HG03378 (cell line): ENCODE measurements at regions not wholly inside any gene's neighbourhood (a gene's known extent, or its start where the extent isn't known, plus 50 kb on each side); places are given as distances from the start of the nearest gene placed in this dataset.
A peak's percentile ranks its signal among the peaks of the same experiment; 100 is the strongest.

Source experiments
- ATAC-seq: cut with Tn5 transposase; IDR thresholded peaks from one replicate; pipeline ENCODE4 v1.9.1; 2021; ENCODE audit warnings: mild to moderate bottlenecking, moderate library complexity; ENCODE audit not compliant: unreplicated experiment

DNA sequence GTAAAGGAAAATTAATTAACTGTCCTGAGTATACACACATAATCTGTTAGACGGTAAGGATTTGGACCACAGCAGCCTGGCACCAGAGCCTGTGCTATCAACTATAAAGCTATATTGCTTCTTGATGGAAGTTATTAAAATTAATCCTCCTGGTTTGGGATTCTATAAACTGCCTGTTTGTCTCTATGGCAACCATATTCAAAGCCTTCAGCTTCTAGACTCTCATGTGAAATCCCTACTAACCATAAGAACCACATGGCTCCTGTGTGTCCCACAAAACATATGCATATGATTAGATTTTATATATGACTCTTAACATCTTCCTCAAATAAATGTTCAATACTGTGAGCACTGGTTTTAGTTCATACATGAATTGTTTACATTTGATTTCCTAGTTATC is 380.8 kb downstream of the ANKRD50 start:
- no peak for ATAC-seq

DNA sequence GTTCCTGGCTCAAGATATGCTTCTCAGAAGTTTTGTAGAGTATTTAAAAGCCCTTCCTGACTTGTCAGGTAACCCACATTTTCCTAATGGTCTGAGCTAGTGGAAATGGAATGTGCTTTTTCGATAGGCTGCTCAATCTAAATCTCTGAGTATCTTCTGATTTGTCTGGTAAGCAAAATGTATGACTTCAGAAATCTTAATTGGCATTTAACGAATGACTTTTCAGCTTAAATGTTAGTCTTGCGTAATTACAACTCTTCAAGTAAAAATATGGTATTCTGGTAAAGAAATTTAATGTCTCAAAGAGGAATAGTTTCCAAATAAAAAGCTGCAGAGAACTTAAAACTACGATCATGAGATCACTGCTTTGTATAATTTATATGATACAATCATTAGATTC is 379.1 kb downstream of the ANKRD50 start:
- no peak for ATAC-seq

DNA sequence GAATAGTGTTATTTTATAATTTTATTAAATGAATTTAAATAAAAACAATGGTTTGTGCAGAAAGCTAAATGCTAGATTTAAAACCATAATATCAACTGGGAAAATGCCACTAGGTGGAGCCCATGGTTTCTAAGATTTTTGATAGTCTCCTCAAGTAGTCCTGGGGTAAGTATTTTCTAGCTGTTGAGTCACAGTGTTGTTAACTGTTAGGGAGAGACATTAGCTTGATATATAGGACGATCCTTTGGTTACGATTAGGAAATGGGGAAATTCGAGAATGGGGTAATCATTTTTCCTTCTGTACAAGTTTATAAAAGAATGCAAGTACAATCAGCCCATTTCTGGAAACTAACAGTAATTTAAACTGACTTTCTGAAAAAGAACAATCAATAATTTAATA is 378.4 kb downstream of the ANKRD50 start:
- peak; percentile 63 for ATAC-seq

DNA sequence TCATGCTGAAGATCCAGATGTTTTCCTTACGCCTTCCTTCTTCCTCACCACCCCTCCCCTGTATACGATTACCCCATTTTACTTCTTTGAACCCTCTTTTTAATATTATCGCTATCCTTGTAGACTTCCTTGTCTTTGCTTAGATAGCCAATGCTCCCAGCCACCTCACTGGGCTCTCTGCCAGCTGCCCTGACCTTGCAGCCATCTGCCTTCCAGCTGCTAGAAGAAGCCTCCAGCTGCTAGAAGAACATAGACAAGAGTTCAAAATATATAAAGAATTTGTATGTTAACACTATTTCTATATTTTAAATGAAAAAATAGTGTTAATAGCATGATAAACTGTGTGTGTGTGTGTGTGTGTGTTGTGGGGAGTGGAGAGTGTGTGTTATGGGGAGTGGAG is 374.7 kb downstream of the ANKRD50 start:
- ATAC-seq = no peak

DNA sequence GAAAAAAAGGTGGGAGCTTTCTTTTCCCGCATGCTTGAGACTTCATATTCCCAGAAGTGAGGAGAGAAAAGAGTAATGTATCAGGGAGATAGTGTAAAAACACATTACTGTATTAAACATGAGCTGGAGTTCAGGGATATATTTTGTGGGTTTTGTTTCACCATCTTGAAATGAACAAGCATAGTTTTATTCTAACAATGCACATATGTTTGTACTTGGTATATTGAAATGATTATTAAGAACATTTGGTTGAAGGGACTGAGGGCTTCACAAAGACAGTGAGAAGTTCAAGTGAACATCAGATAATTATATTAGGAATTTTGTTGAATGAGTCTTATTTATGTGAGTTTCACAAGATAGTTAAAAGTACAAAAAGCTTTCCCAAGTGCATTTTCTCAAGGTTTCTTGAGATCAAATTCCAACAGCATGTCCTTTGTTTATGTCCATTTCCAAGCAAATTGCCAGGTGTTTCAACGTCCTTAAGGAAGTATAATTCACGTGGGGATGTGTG is 368.8 kb downstream of the ANKRD50 start:
- no peak for ATAC-seq

DNA sequence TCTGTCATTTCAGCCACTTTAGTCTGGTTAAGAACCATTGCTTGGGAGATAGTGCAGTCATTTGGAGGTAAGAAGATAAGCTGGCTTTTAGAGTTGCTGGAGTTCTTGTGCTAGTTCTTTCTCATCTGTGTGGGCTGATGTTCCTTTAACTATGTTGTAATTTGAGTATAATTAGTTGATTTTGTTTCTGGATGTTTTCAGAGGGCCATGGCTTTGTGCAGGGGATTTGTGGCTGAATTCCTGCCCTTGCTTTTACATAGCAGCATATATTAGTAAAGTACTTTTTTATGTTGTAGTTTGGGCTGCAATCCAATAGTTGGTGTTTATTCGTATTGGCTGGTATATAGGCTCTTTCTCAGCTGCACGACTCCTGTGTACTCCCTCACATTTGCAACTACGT is 339.6 kb downstream of the ANKRD50 start:
- no peak for ATAC-seq

DNA sequence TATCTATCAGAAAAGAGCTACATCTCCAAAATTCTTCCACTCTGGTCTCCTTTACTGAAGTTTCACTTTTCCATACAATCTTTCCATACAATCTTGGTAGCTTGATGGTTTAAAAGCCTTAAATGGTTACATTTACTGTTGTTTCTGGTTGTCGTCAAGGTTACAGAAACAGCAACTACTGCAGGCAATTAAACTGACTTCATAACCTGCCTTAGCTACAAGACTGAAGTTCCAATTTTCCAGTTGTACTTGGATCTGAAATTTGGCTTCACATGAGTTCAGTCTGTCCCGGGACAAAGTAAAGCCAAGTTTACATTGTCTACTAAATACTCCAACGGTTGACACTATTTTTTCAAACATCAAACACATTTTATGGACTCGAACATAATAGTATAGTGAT is 326.4 kb downstream of the ANKRD50 start:
- ATAC-seq = no peak

DNA sequence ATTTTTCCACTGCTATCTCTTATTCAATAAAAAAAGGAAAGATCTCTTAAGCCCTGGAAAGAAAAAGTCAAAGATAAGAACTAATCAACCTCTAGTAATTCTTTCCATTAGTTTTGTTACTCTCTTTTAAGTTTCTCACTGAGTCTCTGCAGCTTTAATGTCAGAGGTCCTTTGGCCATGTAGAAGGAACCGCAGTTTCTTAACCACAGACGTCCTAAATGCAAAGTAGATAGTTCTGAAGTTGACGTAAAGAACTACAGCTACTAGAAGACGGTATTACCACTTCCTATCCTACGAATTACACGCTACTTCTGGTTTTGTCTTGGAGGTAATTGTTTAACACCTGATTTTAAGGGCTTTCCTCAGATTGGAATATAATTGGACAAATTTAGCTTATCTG is 325.9 kb downstream of the ANKRD50 start:
- ATAC-seq = no peak

DNA sequence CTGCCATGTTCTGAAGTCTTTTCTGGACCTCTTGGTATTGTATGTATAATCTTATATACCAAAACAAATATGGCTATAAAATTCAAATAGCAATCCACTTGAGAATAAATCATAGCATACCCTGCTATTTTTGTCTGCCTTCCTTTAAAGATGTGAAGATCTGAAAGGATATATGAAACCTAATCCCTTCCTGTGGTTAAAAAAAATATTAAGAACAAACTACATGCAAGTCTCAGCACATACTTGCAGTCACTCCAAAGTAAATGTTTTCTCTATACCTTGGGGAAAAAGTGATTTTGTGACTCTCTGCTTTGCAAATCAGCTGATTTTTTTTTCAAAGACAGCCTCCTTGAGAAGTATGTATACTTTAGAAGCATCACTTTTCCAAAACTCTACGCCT is 322.9 kb downstream of the ANKRD50 start:
- ATAC-seq = no peak

DNA sequence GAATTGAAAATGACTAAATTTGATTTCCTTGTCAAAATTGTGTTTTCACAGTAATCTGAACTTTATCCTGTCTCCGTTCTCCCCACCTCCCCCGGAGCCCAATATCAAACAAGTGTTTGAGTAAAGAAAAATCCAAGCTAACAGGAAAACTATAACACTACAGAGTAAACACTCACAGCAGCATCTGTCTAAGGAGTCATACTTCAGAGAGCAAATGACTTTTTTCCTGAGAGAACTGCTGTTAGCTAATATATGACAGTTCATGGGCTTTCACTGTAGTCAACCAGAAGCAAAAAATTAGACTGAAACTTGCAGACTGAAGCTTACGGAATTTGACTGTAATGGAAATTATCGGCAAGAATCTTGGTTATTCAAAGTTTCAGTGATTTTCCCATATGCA is 321.7 kb downstream of the ANKRD50 start:
- no peak for ATAC-seq

DNA sequence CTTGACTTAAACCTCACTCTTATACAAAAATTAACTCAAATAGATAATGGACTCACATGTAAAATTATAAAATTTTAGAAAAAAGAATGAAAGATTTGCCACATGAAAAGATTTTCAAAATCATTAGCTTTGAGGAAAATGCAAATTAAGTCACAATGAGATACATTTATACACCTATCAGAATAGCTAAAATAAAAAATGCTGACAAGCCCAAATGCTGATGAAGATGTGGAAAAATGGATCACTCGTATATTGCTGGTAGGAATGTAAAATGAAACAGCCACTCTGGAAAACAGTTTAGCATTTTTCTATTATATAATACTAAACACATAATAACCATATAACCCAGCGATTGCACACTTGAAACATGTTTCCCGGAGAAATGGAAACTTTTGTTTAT is 316.2 kb downstream of the ANKRD50 start:
- no peak for ATAC-seq

DNA sequence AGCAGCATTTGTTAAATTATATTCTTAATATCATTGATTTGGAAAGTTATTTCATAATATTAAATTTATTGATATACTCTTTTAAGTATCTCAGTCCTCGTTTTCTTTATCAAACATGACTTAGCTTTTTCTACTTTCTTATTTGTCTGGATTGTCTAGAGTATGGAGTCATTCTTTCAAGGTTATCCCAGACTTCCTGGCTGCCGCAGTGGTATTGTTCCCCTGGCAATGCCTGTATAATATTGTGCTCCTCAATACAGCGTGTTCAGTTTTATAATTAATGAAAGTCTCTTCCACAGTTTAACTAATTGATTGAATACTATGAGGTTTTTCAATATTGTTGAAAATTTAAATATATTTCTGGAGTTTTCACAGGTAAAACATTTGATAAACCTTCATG is 310.9 kb downstream of the ANKRD50 start:
- ATAC-seq = no peak

DNA sequence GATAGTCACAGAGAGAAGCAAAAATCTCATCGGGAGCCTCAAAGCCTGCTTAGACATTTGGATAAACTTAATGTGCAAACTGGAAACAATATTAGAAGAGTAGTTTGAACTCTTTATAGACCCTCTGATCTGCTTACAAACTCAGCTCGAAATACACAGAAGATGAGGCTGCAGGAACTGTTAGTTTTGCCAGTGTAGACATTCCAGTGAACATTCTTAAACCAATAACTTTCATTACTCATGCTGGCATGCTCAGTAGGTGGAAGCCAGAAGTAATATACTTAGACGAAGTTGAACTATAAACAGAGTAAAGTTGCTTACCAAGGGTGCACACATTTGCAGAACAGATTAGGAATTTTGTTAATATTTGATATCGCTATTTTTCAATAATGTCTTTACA is 303.5 kb downstream of the ANKRD50 start:
- ATAC-seq = no peak

DNA sequence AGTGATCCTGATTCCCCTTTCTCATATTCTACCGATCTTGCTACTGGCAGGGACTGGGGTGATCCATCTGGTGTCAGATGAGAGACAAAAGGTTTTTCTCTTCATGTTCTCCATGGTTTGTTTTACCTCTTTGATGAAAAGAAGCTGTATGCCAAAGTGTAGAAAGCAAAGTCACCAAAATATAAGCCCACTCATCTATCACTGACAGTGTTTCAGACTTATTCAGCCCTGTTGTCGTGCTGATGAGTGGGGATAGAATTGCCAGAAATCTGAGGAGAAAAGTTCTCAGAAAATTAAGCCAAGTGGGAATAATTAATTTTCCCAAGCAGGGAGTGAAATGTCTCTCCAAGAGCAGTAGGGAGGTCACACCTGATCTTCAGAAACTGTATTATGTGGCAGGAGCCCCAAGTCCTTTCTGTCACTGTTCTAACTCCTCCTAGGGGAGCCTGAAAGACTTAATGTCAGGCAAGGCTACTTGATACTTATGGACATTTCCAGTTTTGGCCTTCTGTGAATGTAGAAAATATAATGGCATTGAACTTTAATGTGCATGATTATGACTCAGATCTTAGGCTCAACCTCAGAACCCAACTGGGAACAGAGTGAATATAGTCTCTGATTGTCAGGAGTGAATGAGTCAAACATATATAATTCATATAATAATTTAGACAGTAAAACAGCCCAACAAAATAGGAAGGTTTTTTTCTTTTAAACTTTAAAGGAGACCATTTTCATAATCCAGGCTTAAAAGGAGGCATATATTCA is 298.1 kb downstream of the ANKRD50 start:
- no peak for ATAC-seq

DNA sequence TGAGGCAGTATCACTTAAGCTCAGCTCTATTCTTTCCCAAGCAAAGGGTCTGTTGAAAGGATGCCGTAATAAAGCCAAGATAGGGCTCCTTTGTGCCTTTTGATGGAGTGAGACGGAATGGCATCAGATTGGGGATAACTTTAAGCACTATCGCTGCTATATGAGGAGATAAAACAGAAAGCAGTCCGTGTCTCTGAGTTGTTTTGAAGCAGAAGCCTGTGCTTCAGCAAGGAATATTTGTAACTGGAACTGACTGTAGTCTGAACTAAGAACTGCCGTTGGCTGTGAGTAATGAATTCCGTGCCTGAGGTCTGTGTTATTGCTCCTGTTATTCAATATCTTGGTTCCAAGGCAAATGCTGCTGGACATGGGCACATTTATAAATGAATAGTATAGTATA is 297.4 kb downstream of the ANKRD50 start:
- ATAC-seq = no peak

DNA sequence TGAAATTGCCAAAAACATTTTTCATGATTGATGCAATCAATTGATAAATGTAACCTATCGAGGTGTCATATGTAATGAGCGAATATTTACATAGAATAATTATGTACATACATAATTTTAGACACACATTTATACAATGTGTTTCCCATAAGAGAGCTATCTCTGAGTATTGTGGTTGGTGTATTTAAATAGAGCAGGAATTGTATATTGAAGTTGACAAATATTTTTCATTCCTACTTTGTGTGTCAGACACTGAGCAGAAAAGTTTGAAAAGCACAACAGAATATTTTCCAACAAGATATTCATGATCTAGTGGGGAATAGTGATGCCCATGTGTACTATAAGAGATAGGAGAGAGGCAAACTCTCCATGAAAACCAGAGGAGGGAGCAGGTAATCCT is 295.2 kb downstream of the ANKRD50 start:
- ATAC-seq = no peak

DNA sequence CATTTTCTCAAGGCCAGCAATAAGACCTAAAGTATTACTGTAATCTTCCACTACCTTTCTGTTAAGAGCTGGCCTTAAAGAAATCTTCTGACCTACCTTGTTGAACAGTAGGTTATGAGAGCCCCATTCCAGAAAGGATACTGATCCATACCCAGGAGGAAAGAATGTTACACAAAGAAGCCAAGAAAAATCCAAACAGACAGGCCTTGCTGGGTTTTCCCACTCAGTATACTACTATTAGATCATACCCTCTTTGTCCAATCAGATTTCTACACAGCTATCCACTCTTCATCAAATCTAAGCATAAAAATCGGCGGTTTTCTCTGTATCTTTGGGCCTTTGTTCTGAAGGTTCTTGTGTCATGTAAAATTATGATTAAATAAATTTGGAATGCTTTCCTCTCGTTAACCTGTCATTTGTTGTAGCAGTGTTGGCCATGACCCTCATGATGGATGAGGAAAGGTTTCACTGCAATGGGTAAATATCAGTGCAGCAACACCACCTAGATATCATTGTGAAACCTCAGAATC is 292.3 kb downstream of the ANKRD50 start:
- no peak for ATAC-seq

DNA sequence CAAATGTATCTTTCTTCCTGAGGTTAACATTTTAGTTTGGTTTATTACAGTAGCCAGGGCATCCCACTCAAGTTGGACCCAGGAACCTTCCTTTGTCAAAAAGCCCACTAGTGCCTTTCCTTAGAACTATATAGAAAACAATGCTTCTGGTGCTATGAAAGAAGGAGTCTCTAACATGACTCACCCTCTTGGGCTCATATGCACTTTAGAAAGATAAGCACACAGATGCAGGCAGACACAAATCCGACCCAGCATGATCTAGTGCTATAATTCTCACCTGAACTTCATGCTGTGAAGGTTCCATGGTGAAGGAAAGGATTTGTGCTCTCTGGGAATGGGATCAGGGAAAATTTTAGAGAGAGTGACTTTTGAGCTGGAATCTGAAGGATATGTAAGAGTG is 289.4 kb downstream of the ANKRD50 start:
- no peak for ATAC-seq

DNA sequence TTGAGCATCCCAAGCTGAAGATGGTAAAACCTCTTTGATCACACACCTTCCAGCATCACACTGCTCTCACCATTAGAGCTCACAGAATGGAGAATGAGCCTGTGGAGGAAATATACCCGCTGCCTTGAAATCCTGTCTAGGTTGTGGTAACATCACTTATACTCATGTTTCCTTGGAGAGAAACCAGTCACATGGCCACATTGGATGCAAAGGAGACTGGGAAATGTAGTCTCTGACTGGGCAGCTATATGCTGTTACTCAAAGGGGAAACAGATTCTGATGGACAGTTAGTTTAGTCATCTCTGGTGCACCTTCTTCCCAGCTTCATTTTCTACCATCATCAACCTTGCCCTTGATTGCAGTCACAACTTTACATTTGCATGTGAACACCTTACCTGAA is 286.3 kb downstream of the ANKRD50 start:
- ATAC-seq = no peak

DNA sequence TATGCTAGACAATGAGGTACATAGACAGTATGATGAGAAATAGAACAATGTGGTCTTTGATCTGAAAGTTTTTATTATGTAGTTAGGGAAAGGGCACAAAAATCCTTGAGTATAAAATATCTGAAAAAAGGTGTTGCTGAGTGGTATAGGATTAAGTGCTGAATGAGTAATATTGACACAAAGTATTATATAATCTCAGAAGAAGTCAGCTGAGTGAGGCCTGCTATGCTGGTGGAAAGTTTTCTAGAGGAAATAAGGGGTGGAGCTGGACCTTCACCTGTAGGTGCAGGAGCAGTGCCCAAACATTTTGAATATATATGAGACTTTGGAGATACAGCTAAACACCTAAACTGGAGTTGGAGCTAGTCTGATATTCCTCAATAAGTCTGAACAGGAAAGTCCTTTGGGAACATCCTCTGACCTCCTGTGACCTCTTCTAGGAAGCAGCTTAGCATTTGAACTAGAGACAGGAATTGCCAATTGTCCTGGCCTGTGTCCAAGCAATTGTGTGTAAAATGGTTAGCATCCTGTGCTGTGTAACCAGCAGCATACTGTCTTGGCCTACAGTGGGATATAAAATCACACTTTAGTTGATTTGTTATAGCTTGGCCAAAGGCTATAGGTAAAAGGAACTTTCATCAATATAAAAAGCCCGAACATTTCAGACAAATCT is 285.3 kb downstream of the ANKRD50 start:
- ATAC-seq = no peak

DNA sequence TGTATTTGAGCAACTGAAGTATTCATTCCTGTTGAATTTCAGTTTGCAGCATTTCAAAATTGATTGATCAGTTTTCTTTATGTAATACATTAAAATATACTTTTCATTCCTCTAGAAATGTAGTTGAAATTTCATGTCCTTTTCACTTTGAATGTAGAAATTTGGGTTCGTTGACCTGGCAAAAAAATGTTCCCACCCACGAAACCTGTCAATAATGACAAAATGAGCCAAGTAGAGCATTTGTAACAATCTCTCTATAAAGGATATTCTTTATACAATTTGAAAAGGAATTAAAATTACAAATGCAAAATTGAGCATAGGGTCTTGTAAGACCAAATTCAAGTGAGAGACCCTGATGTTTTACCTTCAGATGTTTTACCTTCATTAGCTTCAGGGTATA is 283.9 kb downstream of the ANKRD50 start:
- ATAC-seq = no peak

DNA sequence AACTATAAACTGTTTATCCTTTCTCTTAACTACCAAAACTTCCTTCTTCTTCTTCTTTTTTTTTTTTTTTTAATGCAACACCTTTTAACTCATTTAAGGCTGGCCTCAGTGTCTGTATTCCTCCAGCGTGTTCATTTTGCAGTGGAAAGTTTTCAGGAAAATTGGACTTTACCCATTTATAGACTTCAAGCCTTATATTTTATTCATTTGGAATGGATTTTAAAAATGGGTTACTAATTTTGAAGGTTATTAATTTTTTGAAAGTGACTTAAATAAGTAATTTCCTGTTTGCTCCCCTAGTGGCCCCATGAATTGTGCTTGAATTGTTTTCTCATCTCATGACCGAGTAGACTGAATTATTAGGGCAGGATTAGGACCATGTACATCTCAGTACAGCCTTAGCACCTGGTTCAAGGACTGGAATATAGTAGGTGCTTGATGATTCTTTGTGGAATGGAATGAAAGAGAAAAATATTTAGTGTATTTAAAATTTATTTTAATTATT is 282.7 kb downstream of the ANKRD50 start:
- ATAC-seq = no peak
